GM12878 (cell line): ENCODE measurements at regions not wholly inside any gene's neighbourhood (a gene's known extent, or its start where the extent isn't known, plus 50 kb on each side); places are given as distances from the start of the nearest gene placed in this dataset.

Experiments used
- ATAC-seq: fragments of 200-7000 bp; cut with Tn5 transposase; 3 replicates; pipeline ENCODE4 v1.9.1; 2020; ENCODE audit warnings: mild to moderate bottlenecking, moderate library complexity
- BruUV-seq: library from RNA; stranded (reverse); fragments of 400-500 nt; replicated peaks from 2 replicates; lab custom pipeline; 2021; lab: Mats Ljungman, UMichigan
- CTCF ChIA-PET: fragments of 300-600 bp; sonication (Branson Sonifier 250); formaldehyde crosslinking; extraction: SDS; loops from one replicate; lab custom pipeline; 2021; ENCODE audit warnings: inconsistent platforms; lab: Yijun Ruan, JAX
- POLR2A ChIA-PET: fragments of 350-600 bp; formaldehyde crosslinking; extraction: SDS; loops from one replicate; lab custom pipeline; 2021; ENCODE audit warnings: inconsistent platforms; lab: Charles Lee
- RAD21 ChIA-PET: fragments of 300-600 bp; sonication (Branson Sonifier 250); formaldehyde crosslinking; loops from one replicate; lab custom pipeline; 2023; ENCODE audit warnings: antibody characterized with exemption; ENCODE audit not compliant: unreplicated experiment; lab: Charles Lee
- SMC1A ChIA-PET: fragments of 300-600 bp; sonication (Branson Sonifier 250); formaldehyde crosslinking; loops from one replicate; lab custom pipeline; 2023; ENCODE audit not compliant: unreplicated experiment, uncharacterized antibody; lab: Charles Lee
- DNase-seq: peaks from one replicate; pipeline ENCODE4 v3.0.0-alpha.2; 2011; ENCODE audit warnings: low read depth, low spot score
- FAIRE-seq: peaks from 3 replicates; lab custom pipeline; 2011; peaks lifted over from hg19 to GRCh38; lab: Jason Lieb, UNC
- H2AFZ ChIP-seq: 2 replicates; pipeline ENCODE4 v1.6.0; 2011; ENCODE audit warnings: low read depth, low read length, control low read depth; ENCODE audit not compliant: control insufficient read depth
- H3K27ac ChIP-seq: 2 replicates; pipeline ENCODE4 v1.5.1; 2011; ENCODE audit warnings: control low read depth; ENCODE audit not compliant: control insufficient read depth, insufficient read depth
- H3K27me3 ChIP-seq, 2 experiments: replicated peaks in 1 of 2; 2 replicates each; pipeline versions ENCODE4 v1.6.0 to v1.6.1; 2011; ENCODE audit warnings: low read length in 1 of 2; ENCODE audit not compliant: control insufficient read depth in 2 of 2, insufficient read depth in 2 of 2
- H3K36me3 ChIP-seq, 2 experiments: 2 replicates each; pipeline ENCODE4 v1.5.1; 2011; ENCODE audit warnings: low read length in 1 of 2; ENCODE audit not compliant: control insufficient read depth in 2 of 2, insufficient read depth in 2 of 2
- H3K4me1 ChIP-seq: 2 replicates; pipeline ENCODE4 v1.6.1; 2011; ENCODE audit warnings: mild to moderate bottlenecking, low read length, moderate library complexity, mixed read lengths; ENCODE audit not compliant: control insufficient read depth, insufficient read depth
- H3K4me2 ChIP-seq: 2 replicates; pipeline ENCODE4 v1.6.0; 2011; ENCODE audit warnings: control low read depth; ENCODE audit not compliant: control insufficient read depth, insufficient read depth
- H3K4me3 ChIP-seq: fragments of 200-600 bp; sonication (generic); 2 replicates; pipeline ENCODE4 v1.5.1; 2016
- H3K79me2 ChIP-seq: 2 replicates; pipeline ENCODE4 v1.6.0; 2011; ENCODE audit warnings: low read length; ENCODE audit not compliant: control insufficient read depth, insufficient read depth
- H3K9ac ChIP-seq: 2 replicates; pipeline ENCODE4 v1.8.0; 2011; ENCODE audit warnings: low read length, control low read depth, mixed read lengths; ENCODE audit not compliant: control insufficient read depth, insufficient read depth
- H3K9me3 ChIP-seq: replicated peaks from 3 replicates; pipeline ENCODE4 v1.5.1; 2011; ENCODE audit warnings: mild to moderate bottlenecking, low read length; ENCODE audit not compliant: control insufficient read depth, insufficient read depth
- H4K20me1 ChIP-seq: 2 replicates; pipeline ENCODE4 v1.6.0; 2011; ENCODE audit not compliant: control insufficient read depth, insufficient read depth
- ATF7 ChIP-seq: fragments of 450-650 bp; IDR thresholded peaks from 2 replicates; pipeline ENCODE4 v1.6.1; 2016; ENCODE audit warnings: low read depth, mild to moderate bottlenecking
- CBX3 ChIP-seq: fragments of 200-600 bp; sonication (generic); IDR thresholded peaks from 2 replicates; pipeline ENCODE4 v1.6.1; 2016; ENCODE audit warnings: low read depth, borderline replicate concordance
- EED ChIP-seq: sonication (generic); IDR thresholded peaks from 2 replicates; pipeline ENCODE4 v1.6.1; 2016; ENCODE audit warnings: antibody characterized with exemption, low read depth
- EZH2 ChIP-seq: IDR thresholded peaks from 2 replicates; pipeline ENCODE4 v1.6.1; 2012; ENCODE audit warnings: low read depth, mild to moderate bottlenecking, control low read depth, inconsistent platforms, low read length, borderline replicate concordance; ENCODE audit not compliant: control insufficient read depth
- FOXK2 ChIP-seq: fragments of 450-650 bp; IDR thresholded peaks from 2 replicates; pipeline ENCODE4 v1.6.1; 2017; ENCODE audit warnings: mild to moderate bottlenecking, moderate library complexity
- GATAD2B ChIP-seq: fragments of 450-650 bp; conservative IDR thresholded peaks from 2 replicates; pipeline ENCODE4 v1.6.1; 2017; ENCODE audit warnings: low read depth, mild to moderate bottlenecking, moderate library complexity
- HDGF ChIP-seq: fragments of 450-650 bp; IDR thresholded peaks from 2 replicates; pipeline ENCODE4 v1.6.1; 2016; ENCODE audit warnings: antibody characterized with exemption
- NR2F1 ChIP-seq: fragments of 450-650 bp; conservative IDR thresholded peaks from 2 replicates; pipeline ENCODE4 v1.6.1; 2017; ENCODE audit warnings: mild to moderate bottlenecking
- NRF1 ChIP-seq: conservative IDR thresholded peaks from 2 replicates; pipeline ENCODE4 v1.6.1; 2011; ENCODE audit warnings: mild to moderate bottlenecking, low read depth, low read length, improper control_type of control experiment
- PAX5 ChIP-seq: IDR thresholded peaks from 2 replicates; pipeline ENCODE4 v1.6.1; 2011; ENCODE audit warnings: low read depth, low read length, borderline replicate concordance
- RELA ChIP-seq: fragments of 450-650 bp; IDR thresholded peaks from 2 replicates; pipeline ENCODE4 v1.8.0; 2014; ENCODE audit warnings: borderline replicate concordance; ENCODE audit not compliant: partially characterized antibody
- TAF1 ChIP-seq: IDR thresholded peaks from 2 replicates; pipeline ENCODE4 v1.6.1; 2011; ENCODE audit warnings: mild to moderate bottlenecking, low read depth, low read length, borderline replicate concordance
- TCF7 ChIP-seq: IDR thresholded peaks from 2 replicates; pipeline ENCODE4 v1.6.1; 2014; ENCODE audit warnings: antibody characterized with exemption, borderline replicate concordance
- ZNF384 ChIP-seq: IDR thresholded peaks from 2 replicates; pipeline ENCODE4 v1.6.1; 2012; ENCODE audit warnings: low read depth, mild to moderate bottlenecking, low read length, improper control_type of control experiment, borderline replicate concordance
- WGBS: methylation state at CpG from one replicate; pipeline ENCODE4 v1.1.6; 2016; ENCODE audit warnings: low lambda C conversion rate; ENCODE audit not compliant: insufficient replicate concordance, insufficient coverage; ENCODE audit errors: missing lambda C conversion rate; 5-methylcytosine and 5-hydroxymethylcytosine counted together
- in situ Hi-C: fragments of 300-500 bp; cut with MboI; formaldehyde crosslinking; loops from 9 replicates; pipeline ENCODE4 v1.14.3; 2018; ENCODE audit warnings: mixed read lengths
- intact Hi-C: fragments of 100-400 bp; cut with micrococcal nuclease; formaldehyde crosslinking; loops from one replicate; pipeline ENCODE4 v1.14.2; 2022; ENCODE audit not compliant: unreplicated experiment
- TF ChIP-seq, protein P1 (sequence below): fragments of 450-650 bp; IDR thresholded peaks from 2 replicates; pipeline ENCODE4 v1.6.1; 2017; ENCODE audit warnings: mild to moderate bottlenecking, moderate library complexity

DNA sequence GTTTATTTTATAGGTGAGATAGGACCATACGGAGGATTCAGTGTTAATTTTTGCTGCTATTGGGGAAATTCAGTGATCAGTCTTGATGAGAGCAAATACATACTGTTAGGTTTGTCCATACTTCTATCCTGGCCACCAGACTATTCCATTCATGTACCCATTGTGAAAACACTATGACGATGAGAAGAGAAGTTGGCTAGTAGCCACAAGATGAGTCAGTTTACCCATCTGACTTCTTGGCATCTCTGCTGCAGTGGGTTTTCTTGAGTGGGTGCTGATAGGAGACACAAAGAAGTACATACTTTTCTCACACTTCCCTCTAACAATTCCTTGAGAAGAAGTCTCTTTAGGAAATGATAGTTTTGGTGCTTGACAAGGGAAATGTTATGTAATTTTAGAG is 133.1 kb downstream of the TFPI2 start:
- Histone ChIP-seq H3K4me2 (no peak overlapping the region), H3K4me1 (no peaks in the 10 kb centered on the region), H3K27me3 (no peaks in the 10 kb centered on the region), H3K27ac (no peak overlapping the region), H3K79me2 (no peaks in the 10 kb centered on the region), H3K9me3 (no peaks in the 10 kb centered on the region), H3K9ac (no peak overlapping the region), H2AFZ (no peak overlapping the region), H4K20me1 (no peaks in the 10 kb centered on the region), H3K4me3 (no peak overlapping the region), H3K36me3 (no peaks in the 10 kb centered on the region)
- FAIRE-seq (no peak), ATAC-seq (no peak), DNase-seq (no peak)
- in situ Hi-C loops = no loop called here
- TF ChIP-seq NRF1 (no peak), TCF7 (no peak), ATF7 (no peak), RELA (no peak), ZNF384 (no peak), EZH2 (no peak), GATAD2B (no peak), PAX5 (no peak), TAF1 (no peak), HDGF (no peak), CBX3 (no peak), EED (no peak), FOXK2 (no peak), NR2F1 (no peak)
- TF ChIP-seq, protein P1, sequence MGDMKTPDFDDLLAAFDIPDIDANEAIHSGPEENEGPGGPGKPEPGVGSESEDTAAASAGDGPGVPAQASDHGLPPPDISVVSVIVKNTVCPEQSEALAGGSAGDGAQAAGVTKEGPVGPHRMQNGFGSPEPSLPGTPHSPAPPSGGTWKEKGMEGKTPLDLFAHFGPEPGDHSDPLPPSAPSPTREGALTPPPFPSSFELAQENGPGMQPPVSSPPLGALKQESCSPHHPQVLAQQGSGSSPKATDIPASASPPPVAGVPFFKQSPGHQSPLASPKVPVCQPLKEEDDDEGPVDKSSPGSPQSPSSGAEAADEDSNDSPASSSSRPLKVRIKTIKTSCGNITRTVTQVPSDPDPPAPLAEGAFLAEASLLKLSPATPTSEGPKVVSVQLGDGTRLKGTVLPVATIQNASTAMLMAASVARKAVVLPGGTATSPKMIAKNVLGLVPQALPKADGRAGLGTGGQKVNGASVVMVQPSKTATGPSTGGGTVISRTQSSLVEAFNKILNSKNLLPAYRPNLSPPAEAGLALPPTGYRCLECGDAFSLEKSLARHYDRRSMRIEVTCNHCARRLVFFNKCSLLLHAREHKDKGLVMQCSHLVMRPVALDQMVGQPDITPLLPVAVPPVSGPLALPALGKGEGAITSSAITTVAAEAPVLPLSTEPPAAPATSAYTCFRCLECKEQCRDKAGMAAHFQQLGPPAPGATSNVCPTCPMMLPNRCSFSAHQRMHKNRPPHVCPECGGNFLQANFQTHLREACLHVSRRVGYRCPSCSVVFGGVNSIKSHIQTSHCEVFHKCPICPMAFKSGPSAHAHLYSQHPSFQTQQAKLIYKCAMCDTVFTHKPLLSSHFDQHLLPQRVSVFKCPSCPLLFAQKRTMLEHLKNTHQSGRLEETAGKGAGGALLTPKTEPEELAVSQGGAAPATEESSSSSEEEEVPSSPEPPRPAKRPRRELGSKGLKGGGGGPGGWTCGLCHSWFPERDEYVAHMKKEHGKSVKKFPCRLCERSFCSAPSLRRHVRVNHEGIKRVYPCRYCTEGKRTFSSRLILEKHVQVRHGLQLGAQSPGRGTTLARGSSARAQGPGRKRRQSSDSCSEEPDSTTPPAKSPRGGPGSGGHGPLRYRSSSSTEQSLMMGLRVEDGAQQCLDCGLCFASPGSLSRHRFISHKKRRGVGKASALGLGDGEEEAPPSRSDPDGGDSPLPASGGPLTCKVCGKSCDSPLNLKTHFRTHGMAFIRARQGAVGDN = no peak
- SMC1A ChIA-PET = interaction anchor here (0.7 kb wide), 1 partner anchor 1205 kb away, joined by 3 read pairs; no protein-coding TSS in a partner anchor
- intact Hi-C loops = no loop called here
- WGBS = 47% methylated on average over 2 of the region's 2 CpGs
- CTCF ChIA-PET = no interaction called here
- POLR2A ChIA-PET = no interaction called here
- RAD21 ChIA-PET = no interaction called here
- no TSS peak for BruUV-seq
